HepG2 (cell line): ENCODE measurements at regions not wholly inside any gene's neighbourhood (a gene's known extent, or its start where the extent isn't known, plus 50 kb on each side); places are given as distances from the start of the nearest gene placed in this dataset.

Experiments
- BCL6 ChIP-seq: IDR thresholded peaks from 2 replicates; pipeline ENCODE4 v1.6.1; 2016; ENCODE audit warnings: missing genetic modification reagents, missing compliant biosample characterization
- CBX5 ChIP-seq: sonication (generic); formaldehyde crosslinking; IDR thresholded peaks from 2 replicates; pipeline ENCODE4 v1.4.0; 2020; ENCODE audit warnings: missing genetic modification reagents, borderline replicate concordance
- HOXA7 ChIP-seq: sonication (generic); formaldehyde crosslinking; IDR thresholded peaks from 2 replicates; pipeline ENCODE4 v1.8.1; 2022; ENCODE audit warnings: mild to moderate bottlenecking, missing genetic modification reagents, moderate library complexity
- KLF11 ChIP-seq: IDR thresholded peaks from 2 replicates; pipeline ENCODE4 v1.6.1; 2016; ENCODE audit warnings: missing compliant biosample characterization
- MTA3 ChIP-seq: sonication (generic); formaldehyde crosslinking; IDR thresholded peaks from 2 replicates; pipeline ENCODE4 v1.4.0; 2020; ENCODE audit warnings: missing genetic modification reagents
- NFATC3 ChIP-seq: sonication (generic); formaldehyde crosslinking; IDR thresholded peaks from 2 replicates; pipeline ENCODE4 v1.5.1; 2020; ENCODE audit warnings: mild to moderate bottlenecking, missing genetic modification reagents
- NFE2L1 ChIP-seq: sonication (generic); formaldehyde crosslinking; IDR thresholded peaks from 2 replicates; pipeline ENCODE4 v1.4.0; 2020; ENCODE audit warnings: missing genetic modification reagents, mild to moderate bottlenecking, borderline replicate concordance
- REL ChIP-seq: sonication (generic); formaldehyde crosslinking; conservative IDR thresholded peaks from 2 replicates; pipeline ENCODE4 v1.8.0; 2022; ENCODE audit warnings: mild to moderate bottlenecking, missing genetic modification reagents, moderate library complexity
- RXRA ChIP-seq: sonication (generic); formaldehyde crosslinking; IDR thresholded peaks from 2 replicates; pipeline ENCODE4 v1.5.1; 2020; ENCODE audit warnings: missing genetic modification reagents
- SALL2 ChIP-seq: sonication (generic); formaldehyde crosslinking; IDR thresholded peaks from 2 replicates; pipeline ENCODE4 v1.8.1; 2023; ENCODE audit warnings: mild to moderate bottlenecking, missing genetic modification reagents, inconsistent platforms
- SSRP1 ChIP-seq: IDR thresholded peaks from 2 replicates; pipeline ENCODE4 v1.6.1; 2016; ENCODE audit warnings: control low read depth
- STAG1 ChIP-seq: sonication (generic); formaldehyde crosslinking; IDR thresholded peaks from 2 replicates; pipeline ENCODE4 v1.4.0; 2020; ENCODE audit warnings: missing genetic modification reagents
- TCF7 ChIP-seq: sonication (generic); IDR thresholded peaks from 2 replicates; pipeline ENCODE4 v1.6.1; 2016; ENCODE audit warnings: antibody characterized with exemption, low read depth
- ZMYM3 ChIP-seq: sonication (generic); formaldehyde crosslinking; IDR thresholded peaks from 2 replicates; pipeline ENCODE4 v1.5.1; 2020; ENCODE audit warnings: mild to moderate bottlenecking, missing genetic modification reagents
- ZNF136 ChIP-seq: sonication (generic); formaldehyde crosslinking; IDR thresholded peaks from 2 replicates; pipeline ENCODE4 v1.8.1; 2022; ENCODE audit warnings: low read depth, mild to moderate bottlenecking, moderate library complexity, missing genetic modification reagents
- ZNF253 ChIP-seq: sonication (generic); formaldehyde crosslinking; IDR thresholded peaks from 2 replicates; pipeline ENCODE4 v1.8.0; 2022; ENCODE audit warnings: mild to moderate bottlenecking, missing genetic modification reagents, borderline replicate concordance
- ZNF256 ChIP-seq: sonication (generic); formaldehyde crosslinking; conservative IDR thresholded peaks from 2 replicates; pipeline ENCODE4 v1.4.0; 2020; ENCODE audit warnings: missing genetic modification reagents
- ZNF547 ChIP-seq: sonication (generic); formaldehyde crosslinking; IDR thresholded peaks from 2 replicates; pipeline ENCODE4 v1.5.1; 2020; ENCODE audit warnings: mild to moderate bottlenecking, missing genetic modification reagents
- ZNF747 ChIP-seq: sonication (generic); formaldehyde crosslinking; IDR thresholded peaks from 2 replicates; pipeline ENCODE4 v1.8.1; 2023; ENCODE audit warnings: missing genetic modification reagents, mild to moderate bottlenecking, borderline replicate concordance
- ZNF766 ChIP-seq: sonication (generic); formaldehyde crosslinking; IDR thresholded peaks from 2 replicates; pipeline ENCODE4 v1.5.0; 2020; ENCODE audit warnings: missing genetic modification reagents, borderline replicate concordance
- ZNF788 ChIP-seq: sonication (generic); formaldehyde crosslinking; IDR thresholded peaks from 2 replicates; pipeline ENCODE4 v1.5.0; 2020; ENCODE audit warnings: mild to moderate bottlenecking, missing genetic modification reagents, borderline replicate concordance
- ZNF850 ChIP-seq: sonication (generic); formaldehyde crosslinking; conservative IDR thresholded peaks from 2 replicates; pipeline ENCODE4 v1.9.0; 2021; ENCODE audit warnings: mild to moderate bottlenecking, missing genetic modification reagents
- ZSCAN22 ChIP-seq: sonication (generic); formaldehyde crosslinking; IDR thresholded peaks from 2 replicates; pipeline ENCODE4 v1.4.0; 2020; ENCODE audit warnings: mild to moderate bottlenecking, missing genetic modification reagents
- TF ChIP-seq, protein P1 (sequence below), 2 experiments: sonication (generic) in 1 of 2; formaldehyde crosslinking in 1 of 2; IDR thresholded peaks; 2 replicates each; pipeline versions ENCODE4 v1.4.0 to v1.6.1; 2016 to 2020; ENCODE audit warnings: borderline replicate concordance in 1 of 2, low read depth in 1 of 2, mild to moderate bottlenecking in 1 of 2, missing genetic modification reagents in 1 of 2
- TF ChIP-seq, protein P2 (sequence below): sonication (generic); formaldehyde crosslinking; IDR thresholded peaks from 2 replicates; pipeline ENCODE4 v1.8.0; 2022; ENCODE audit warnings: missing genetic modification reagents, mild to moderate bottlenecking, inconsistent platforms, borderline replicate concordance
- TF ChIP-seq, protein P3 (sequence below): sonication (generic); formaldehyde crosslinking; IDR thresholded peaks from 2 replicates; pipeline ENCODE4 v1.8.1; 2023; ENCODE audit warnings: mild to moderate bottlenecking, moderate library complexity, missing genetic modification reagents

DNA sequence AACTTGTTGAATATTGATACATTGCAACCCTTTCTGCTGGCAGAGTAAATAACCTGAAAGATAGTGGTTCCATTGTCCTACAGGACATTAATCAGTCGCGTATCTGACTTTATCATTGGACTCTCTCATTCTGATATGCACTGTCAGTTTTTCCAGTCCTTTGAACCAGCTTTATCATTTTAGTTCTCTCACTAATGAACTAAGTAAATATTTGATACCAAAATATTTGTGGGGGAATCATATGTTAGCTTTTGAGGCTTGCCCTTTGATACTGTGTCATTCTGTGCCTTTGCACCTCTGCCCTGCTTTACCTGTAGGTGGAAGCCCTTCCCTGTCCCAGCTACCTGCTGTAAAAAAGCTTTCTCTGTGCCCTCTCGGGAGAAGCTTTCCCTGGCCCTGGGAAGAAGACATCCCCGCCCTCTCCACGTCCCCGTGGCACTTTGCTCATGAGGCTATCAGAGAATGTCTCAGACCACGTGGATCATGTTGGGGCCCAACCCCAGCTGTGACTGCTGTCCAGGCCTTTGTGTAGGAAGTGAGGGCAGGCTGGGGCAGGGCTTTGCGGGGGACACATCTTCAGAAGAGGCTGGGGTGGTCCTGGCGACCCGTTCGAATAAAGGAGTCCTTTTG is 117.8 kb upstream of the NXT1 start (continued):
- TF ChIP-seq STAG1 (CRISPR knock-in tag) (no peak; the same call in 1 of the 2 replicates), CBX5 (CRISPR knock-in tag) (0 out of 2 replicates have a peak, but pooled peaks have one; percentile 56), SALL2 (CRISPR knock-in tag) (no peak), RXRA (CRISPR knock-in tag) (no peak; the same call in 1 of the 2 replicates), SSRP1 (CRISPR knock-in tag) (no peak), HOXA7 (CRISPR knock-in tag) (no peak), NFE2L1 (no peak), ZNF766 (CRISPR knock-in tag) (no peak), ZMYM3 (CRISPR knock-in tag) (no peak), KLF11 (no peak), NFATC3 (CRISPR knock-in tag) (no peak), ZNF253 (no peak), BCL6 (CRISPR knock-in tag) (no peak; the same call in 1 of the 2 replicates), ZNF547 (CRISPR knock-in tag) (no peak), TCF7 (peak; percentile 63), MTA3 (CRISPR knock-in tag) (no peak), ZNF136 (CRISPR knock-in tag) (no peak), ZSCAN22 (CRISPR knock-in tag) (no peak), ZNF256 (no peak), REL (CRISPR knock-in tag) (no peak), ZNF747 (CRISPR knock-in tag) (no peak), ZNF850 (CRISPR knock-in tag) (no peak), ZNF788 (CRISPR knock-in tag) (peak; percentile 54; the same call in 1 of the 2 replicates)
- TF ChIP-seq, protein P1, sequence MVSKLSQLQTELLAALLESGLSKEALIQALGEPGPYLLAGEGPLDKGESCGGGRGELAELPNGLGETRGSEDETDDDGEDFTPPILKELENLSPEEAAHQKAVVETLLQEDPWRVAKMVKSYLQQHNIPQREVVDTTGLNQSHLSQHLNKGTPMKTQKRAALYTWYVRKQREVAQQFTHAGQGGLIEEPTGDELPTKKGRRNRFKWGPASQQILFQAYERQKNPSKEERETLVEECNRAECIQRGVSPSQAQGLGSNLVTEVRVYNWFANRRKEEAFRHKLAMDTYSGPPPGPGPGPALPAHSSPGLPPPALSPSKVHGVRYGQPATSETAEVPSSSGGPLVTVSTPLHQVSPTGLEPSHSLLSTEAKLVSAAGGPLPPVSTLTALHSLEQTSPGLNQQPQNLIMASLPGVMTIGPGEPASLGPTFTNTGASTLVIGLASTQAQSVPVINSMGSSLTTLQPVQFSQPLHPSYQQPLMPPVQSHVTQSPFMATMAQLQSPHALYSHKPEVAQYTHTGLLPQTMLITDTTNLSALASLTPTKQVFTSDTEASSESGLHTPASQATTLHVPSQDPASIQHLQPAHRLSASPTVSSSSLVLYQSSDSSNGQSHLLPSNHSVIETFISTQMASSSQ (IDR thresholded peaks at IDR 0.05; ENCODE audit: low read depth): no peak
- TF ChIP-seq, protein P1 (CRISPR knock-in tag; IDR thresholded peaks at IDR 0.05; ENCODE audit: borderline replicate concordance): 0 out of 2 replicates have a peak, but pooled peaks have one; percentile 46
- TF ChIP-seq, protein P2, sequence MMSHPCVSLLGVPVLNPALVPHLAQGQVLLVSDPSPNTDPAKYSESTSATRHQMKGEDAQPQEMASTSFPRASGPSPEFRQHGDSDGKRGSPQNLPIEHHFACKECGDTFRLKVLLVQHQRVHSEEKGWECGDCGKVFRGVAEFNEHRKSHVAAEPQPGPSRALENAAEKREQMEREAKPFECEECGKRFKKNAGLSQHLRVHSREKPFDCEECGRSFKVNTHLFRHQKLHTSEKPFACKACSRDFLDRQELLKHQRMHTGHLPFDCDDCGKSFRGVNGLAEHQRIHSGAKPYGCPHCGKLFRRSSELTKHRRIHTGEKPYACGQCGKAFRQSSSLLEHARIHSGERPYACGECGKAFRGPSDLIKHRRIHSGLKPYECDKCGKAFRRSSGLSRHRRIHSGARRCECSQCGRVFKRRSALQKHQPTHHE (CRISPR knock-in tag): no peak
- TF ChIP-seq, protein P3, sequence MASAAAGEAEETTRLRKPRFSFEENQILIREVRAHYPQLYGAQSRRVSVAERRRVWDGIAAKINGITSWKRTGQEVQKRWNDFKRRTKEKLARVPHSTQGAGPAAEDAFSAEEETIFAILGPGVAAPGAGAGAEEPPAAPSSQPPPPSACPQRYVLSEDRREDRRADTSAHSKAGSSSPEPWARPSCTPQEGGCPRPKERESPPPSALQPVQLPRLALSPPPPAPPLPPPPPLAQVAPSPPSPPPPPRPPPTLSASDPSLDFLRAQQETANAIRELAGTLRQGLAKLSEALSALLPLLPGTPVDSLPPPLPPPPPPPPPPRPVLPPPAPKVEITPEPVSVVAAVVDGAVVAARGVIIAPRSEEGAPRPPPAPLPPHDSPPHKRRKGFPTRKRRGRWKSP (CRISPR knock-in tag): no peak
